CD4-positive, CD25-positive, alpha-beta regulatory T cell (primary cell): ENCODE measurements at regions not wholly inside any gene's neighbourhood (a gene's known extent, or its start where the extent isn't known, plus 50 kb on each side); places are given as distances from the start of the nearest gene placed in this dataset.
A peak's percentile ranks its signal among the peaks of the same experiment; 100 is the strongest.

Experiments
- ATAC-seq, 2 donors: fragments of 150-1000 bp; cut with Tn5 transposase; one replicate each; pipeline ENCODE4 v1.10.0; 2021; ENCODE audit warnings: low read depth in 2 of 2, moderate number of reproducible peaks in 2 of 2, moderate library complexity in 1 of 2
- DNase-seq, 3 donors: peaks; one replicate each; pipeline versions ENCODE4 v3.0.0 to v3.0.0-alpha.2; 2012 to 2022; ENCODE audit warnings: mixed read lengths in 1 of 3
- H3K27ac ChIP-seq: one replicate; pipeline ENCODE4 v1.7.0; 2013; ENCODE audit warnings: mild to moderate bottlenecking, low read length; ENCODE audit not compliant: insufficient read depth, poor library complexity, severe bottlenecking
- H3K27me3 ChIP-seq: one replicate; pipeline ENCODE4 v1.7.0; 2013; ENCODE audit warnings: low read length; ENCODE audit not compliant: control insufficient read depth, insufficient read depth
- H3K36me3 ChIP-seq: one replicate; pipeline ENCODE4 v1.7.0; 2013; ENCODE audit warnings: mild to moderate bottlenecking, low read length, moderate library complexity; ENCODE audit not compliant: control insufficient read depth, insufficient read depth
- H3K4me1 ChIP-seq: 2 replicates; pipeline ENCODE4 v1.7.0; 2013; ENCODE audit warnings: mild to moderate bottlenecking, low read length; ENCODE audit not compliant: insufficient read depth, control insufficient read depth, poor library complexity, severe bottlenecking
- H3K4me3 ChIP-seq: one replicate; pipeline ENCODE4 v1.7.0; 2013; ENCODE audit warnings: low read depth, mild to moderate bottlenecking, low read length, moderate library complexity
- H3K9me3 ChIP-seq, 2 experiments: 1 replicate in 1 of 2; 2 replicates in 1 of 2; pipeline ENCODE4 v1.7.0; 2013; ENCODE audit warnings: low read length in 2 of 2, mild to moderate bottlenecking in 1 of 2, moderate library complexity in 1 of 2; ENCODE audit not compliant: control insufficient read depth in 2 of 2
- H3K27ac Mint-ChIP-seq, 3 donors: one replicate each; pipeline ENCODE4 v1.8.0; 2020 to 2022; ENCODE audit warnings: mild to moderate bottlenecking in 3 of 3, mixed read lengths in 3 of 3, moderate library complexity in 2 of 3
- H3K27me3 Mint-ChIP-seq: one replicate; pipeline ENCODE4 v1.8.0; 2022; ENCODE audit warnings: mild to moderate bottlenecking, mixed read lengths
- H3K36me3 Mint-ChIP-seq: one replicate; pipeline ENCODE4 v1.8.0; 2020; ENCODE audit warnings: mixed read lengths
- H3K4me1 Mint-ChIP-seq, 4 donors: one replicate each; pipeline ENCODE4 v1.8.0; 2020 to 2022; ENCODE audit warnings: mixed read lengths in 4 of 4, mild to moderate bottlenecking in 1 of 4
- H3K4me3 Mint-ChIP-seq, 4 donors: one replicate each; pipeline ENCODE4 v1.8.0; 2020 to 2022; ENCODE audit warnings: mild to moderate bottlenecking in 4 of 4, mixed read lengths in 4 of 4, moderate library complexity in 3 of 4
- H3K9me3 Mint-ChIP-seq, 7 donors: one replicate each; pipeline ENCODE4 v1.8.0; 2020 to 2022; ENCODE audit warnings: mixed read lengths in 7 of 7, mild to moderate bottlenecking in 3 of 7, moderate library complexity in 2 of 7

- Mint-ChIP-seq H3K4me1 (no peaks in the 10 kb centered on the region), H3K4me3 (no peak overlapping the region), H3K27ac (no peak overlapping the region), H3K9me3 (no peaks in the 10 kb centered on the region), H3K36me3 (no peaks in the 10 kb centered on the region), H3K27me3 (peaks cover 12% of the 10 kb centered on the region)
- Histone ChIP-seq H3K4me3 (no peak overlapping the region), H3K9me3 (no peaks in the 10 kb centered on the region), H3K27me3 (no peaks in the 10 kb centered on the region), H3K36me3 (no peaks in the 10 kb centered on the region), H3K4me1 (no peaks in the 10 kb centered on the region), H3K27ac (no peak overlapping the region)
- ATAC-seq (no peak), DNase-seq (no peak)
Measured at GRCh38 chr15:62447742-62448141, 282.7 kb upstream of the C2CD4B start.

- H3K27ac ChIP-seq = no peak overlapping the region
- no peaks in the 10 kb centered on the region for H3K9me3 ChIP-seq
- peaks cover 12% of the 10 kb centered on the region for H3K27me3 Mint-ChIP-seq
- H3K9me3 Mint-ChIP-seq = no peaks in the 10 kb centered on the region
- H3K4me3 Mint-ChIP-seq = no peak overlapping the region
- no peak overlapping the region for H3K4me3 ChIP-seq
- H3K27ac Mint-ChIP-seq = no peak overlapping the region
- H3K4me1 ChIP-seq = no peaks in the 10 kb centered on the region
- no peaks in the 10 kb centered on the region for H3K27me3 ChIP-seq
- H3K36me3 Mint-ChIP-seq = no peaks in the 10 kb centered on the region
- no peaks in the 10 kb centered on the region for H3K4me1 Mint-ChIP-seq
- H3K36me3 ChIP-seq = no peaks in the 10 kb centered on the region
- no peak for ATAC-seq
- no peak for DNase-seq
Measured at GRCh38 chr15:62449638-62450037, 284.6 kb upstream of the C2CD4B start.

- Histone ChIP-seq H3K9me3 (no peaks in the 10 kb centered on the region), H3K4me3 (no peak overlapping the region), H3K27me3 (no peaks in the 10 kb centered on the region), H3K36me3 (no peaks in the 10 kb centered on the region), H3K4me1 (no peaks in the 10 kb centered on the region), H3K27ac (no peak overlapping the region)
- no peak for DNase-seq
- no peak overlapping the region for H3K4me3 Mint-ChIP-seq
- H3K27me3 Mint-ChIP-seq = peaks cover 12% of the 10 kb centered on the region
- H3K36me3 Mint-ChIP-seq = no peaks in the 10 kb centered on the region
- ATAC-seq = no peak
- H3K9me3 Mint-ChIP-seq = no peaks in the 10 kb centered on the region
- H3K4me1 Mint-ChIP-seq = no peaks in the 10 kb centered on the region
- H3K27ac Mint-ChIP-seq = no peak overlapping the region
Measured at GRCh38 chr15:62450061-62450460, 285.0 kb upstream of the C2CD4B start.

GRCh38 chr15:62452026-62452425, 286.9 kb upstream of the C2CD4B start:
- no peak for DNase-seq

GRCh38 chr15:62452667-62453066, 287.6 kb upstream of the C2CD4B start:
- no peaks in the 10 kb centered on the region for H3K9me3 ChIP-seq
- no peak overlapping the region for H3K27ac ChIP-seq
- peak overlapping the region in 1 of 3 donors; percentile 21 for H3K27ac Mint-ChIP-seq
- no peaks in the 10 kb centered on the region for H3K4me1 Mint-ChIP-seq
- H3K9me3 Mint-ChIP-seq = peaks cover 0 to 3% (median 0%) of the 10 kb centered on the region in 7 donors
- no peaks in the 10 kb centered on the region for H3K36me3 Mint-ChIP-seq
- H3K4me1 ChIP-seq = no peaks in the 10 kb centered on the region
- H3K27me3 Mint-ChIP-seq = peaks cover 16% of the 10 kb centered on the region
- no peaks in the 10 kb centered on the region for H3K36me3 ChIP-seq
- no peak for DNase-seq
- no peak overlapping the region for H3K4me3 ChIP-seq
- no peak for ATAC-seq
- no peaks in the 10 kb centered on the region for H3K27me3 ChIP-seq
- no peak overlapping the region for H3K4me3 Mint-ChIP-seq

More at GRCh38 chr15:62452026-62452425, 286.9 kb upstream of the C2CD4B start:
- Histone ChIP-seq H3K4me1 (no peaks in the 10 kb centered on the region), H3K27me3 (no peaks in the 10 kb centered on the region), H3K9me3 (no peaks in the 10 kb centered on the region), H3K36me3 (no peaks in the 10 kb centered on the region), H3K4me3 (no peak overlapping the region), H3K27ac (no peak overlapping the region)
- Mint-ChIP-seq H3K4me1 (no peaks in the 10 kb centered on the region), H3K9me3 (peaks cover 0 to 3% (median 0%) of the 10 kb centered on the region in 7 donors), H3K27me3 (peaks cover 12% of the 10 kb centered on the region), H3K27ac (no peak overlapping the region), H3K4me3 (no peak overlapping the region), H3K36me3 (no peaks in the 10 kb centered on the region)
- no peak for ATAC-seq

GRCh38 chr15:62453375-62453774, 288.3 kb upstream of the C2CD4B start:
- H3K4me3 ChIP-seq = no peak overlapping the region
- H3K4me1 ChIP-seq = no peaks in the 10 kb centered on the region
- Mint-ChIP-seq H3K27ac (peak overlapping the region in 1 of 3 donors; percentile 24), H3K36me3 (no peaks in the 10 kb centered on the region), H3K4me3 (no peak overlapping the region), H3K9me3 (peaks cover 0 to 3% (median 0%) of the 10 kb centered on the region in 7 donors), H3K27me3 (peaks cover 14% of the 10 kb centered on the region), H3K4me1 (no peaks in the 10 kb centered on the region)
- ATAC-seq (no peak), DNase-seq (no peak)
- H3K36me3 ChIP-seq = no peaks in the 10 kb centered on the region
- no peaks in the 10 kb centered on the region for H3K27me3 ChIP-seq
- no peak overlapping the region for H3K27ac ChIP-seq
- no peaks in the 10 kb centered on the region for H3K9me3 ChIP-seq

- no peaks in the 10 kb centered on the region for H3K4me1 Mint-ChIP-seq
- DNase-seq = no peak
- H3K27me3 Mint-ChIP-seq = peaks cover 10% of the 10 kb centered on the region
- H3K4me1 ChIP-seq = no peaks in the 10 kb centered on the region
- no peak overlapping the region for H3K27ac ChIP-seq
- no peaks in the 10 kb centered on the region for H3K36me3 ChIP-seq
- no peaks in the 10 kb centered on the region for H3K36me3 Mint-ChIP-seq
- no peak for ATAC-seq
- H3K4me3 ChIP-seq = no peak overlapping the region
- no peaks in the 10 kb centered on the region for H3K27me3 ChIP-seq
- peaks cover 0 to 3% (median 0%) of the 10 kb centered on the region in 7 donors for H3K9me3 Mint-ChIP-seq
- H3K27ac Mint-ChIP-seq = peak overlapping the region in 1 of 3 donors; percentile 24
- no peak overlapping the region for H3K4me3 Mint-ChIP-seq
- H3K9me3 ChIP-seq = no peaks in the 10 kb centered on the region
Measured at GRCh38 chr15:62453981-62454380, 288.9 kb upstream of the C2CD4B start.

GRCh38 chr15:62454567-62455172, 289.6 kb upstream of the C2CD4B start:
- no peak for ATAC-seq
- Mint-ChIP-seq H3K27ac (no peak overlapping the region), H3K4me1 (no peaks in the 10 kb centered on the region), H3K4me3 (no peak overlapping the region), H3K36me3 (no peaks in the 10 kb centered on the region), H3K27me3 (peaks cover 10% of the 10 kb centered on the region), H3K9me3 (peaks cover 0 to 3% (median 0%) of the 10 kb centered on the region in 7 donors)
- Histone ChIP-seq H3K36me3 (no peaks in the 10 kb centered on the region), H3K4me3 (no peak overlapping the region), H3K9me3 (no peaks in the 10 kb centered on the region), H3K27me3 (no peaks in the 10 kb centered on the region), H3K27ac (no peak overlapping the region), H3K4me1 (no peaks in the 10 kb centered on the region)
- no peak for DNase-seq
